ENCODE measurements at regions not wholly inside any gene's neighbourhood (a gene's known extent, or its start where the extent isn't known, plus 50 kb on each side); places are given as distances from the start of the nearest gene placed in this dataset.

DNA sequence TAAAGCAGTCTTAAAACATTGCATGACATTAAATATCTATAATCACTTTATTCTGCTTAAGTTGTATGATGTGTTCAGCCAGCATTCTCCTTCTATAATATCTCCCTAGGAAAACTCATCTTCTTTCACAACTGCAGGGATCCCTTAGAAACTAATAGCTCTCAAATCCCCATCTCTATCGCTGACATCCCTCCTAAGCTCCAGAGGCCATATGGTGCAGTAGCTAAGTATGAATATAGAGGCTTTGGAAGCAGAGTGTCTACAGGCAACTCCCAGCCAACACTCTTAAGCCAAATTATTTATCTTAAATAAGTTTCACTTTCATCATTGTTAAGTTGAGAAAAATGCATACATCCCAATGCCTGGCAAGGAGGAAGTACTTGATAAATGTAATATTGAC lies 349.5 kb upstream of the MIR17HG start:
- TF ChIP-seq POLR2A (IDR thresholded peaks at IDR 0.05) (no peak), CTCF (IDR thresholded peaks at IDR 0.05) (no peak)
